PFSK-1 (cell line): ENCODE measurements at regions not wholly inside any gene's neighbourhood (a gene's known extent, or its start where the extent isn't known, plus 50 kb on each side); places are given as distances from the start of the nearest gene placed in this dataset.

Source experiments
- POLR2AphosphoS5 ChIP-seq: IDR thresholded peaks from 2 replicates; pipeline ENCODE4 v1.6.1; 2012; ENCODE audit warnings: low read depth, mild to moderate bottlenecking, control low read depth, low read length, moderate library complexity
- REST ChIP-seq, 2 experiments: IDR thresholded peaks; 2 replicates each; pipeline versions ENCODE4 v1.6.1 to v1.8.0; 2011 to 2012; ENCODE audit warnings: low read depth in 2 of 2, low read length in 2 of 2, control low read depth in 1 of 2, inconsistent platforms in 1 of 2, mild to moderate bottlenecking in 1 of 2, moderate library complexity in 1 of 2; ENCODE audit not compliant: insufficient read depth in 1 of 2
- SIN3A ChIP-seq: IDR thresholded peaks from 2 replicates; pipeline ENCODE4 v1.6.1; 2012; ENCODE audit warnings: mild to moderate bottlenecking, low read length, moderate library complexity, borderline replicate concordance; ENCODE audit not compliant: insufficient read depth
- TAF1 ChIP-seq: IDR thresholded peaks from 2 replicates; pipeline ENCODE4 v1.6.1; 2012; ENCODE audit warnings: low read length, control low read depth, borderline replicate concordance; ENCODE audit not compliant: insufficient read depth

- no peak for TF ChIP-seq POLR2AphosphoS5
- no peak for TF ChIP-seq TAF1
- no peak for TF ChIP-seq REST (IDR thresholded peaks at IDR 0.05; ENCODE audit: insufficient read depth in 1 of 2, low read depth in 2 of 2, low read length in 2 of 2)
- TF ChIP-seq SIN3A: no peak
Measured at GRCh38 chr17:79498854-79499253, 112.0 kb downstream of the RBFOX3 start.
